ENCODE measurements at regions not wholly inside any gene's neighbourhood (a gene's known extent, or its start where the extent isn't known, plus 50 kb on each side); places are given as distances from the start of the nearest gene placed in this dataset.

GRCh38 chr12:107509421-107509820 is 176.2 kb upstream of the PWP1 start:
- no peak for TF ChIP-seq CTCF (conservative IDR thresholded peaks at IDR 0.05 in 1 of 2, IDR thresholded peaks at IDR 0.05 in 1 of 2; ENCODE audit: low read depth in 1 of 2, low read length in 2 of 2)
- no peak for TF ChIP-seq EZH2 (IDR thresholded peaks at IDR 0.05; ENCODE audit: low read length, missing control alignments)

All from fibroblast of lung (primary cell).